ENCODE measurements at regions not wholly inside any gene's neighbourhood (a gene's known extent, or its start where the extent isn't known, plus 50 kb on each side); places are given as distances from the start of the nearest gene placed in this dataset.

- no peaks in the 10 kb centered on the region for H3K36me3 ChIP-seq (ENCODE audit: insufficient read depth, low read length)
- no peaks in the 10 kb centered on the region for H3K9me3 ChIP-seq (ENCODE audit: low read length)
- no peaks in the 10 kb centered on the region for H3K27me3 ChIP-seq (ENCODE audit: control insufficient read depth in 1 of 2, insufficient read depth in 2 of 2, low read length in 2 of 2)
- H3K9ac ChIP-seq (ENCODE audit: low read length) = no peak overlapping the region
- no peak overlapping the region for H3K27ac ChIP-seq (ENCODE audit: low read depth, low read length)
- no peaks in the 10 kb centered on the region for H3K4me1 ChIP-seq (ENCODE audit: insufficient read depth, low read length)
- H3K4me3 ChIP-seq (ENCODE audit: low read depth in 1 of 2, low read length in 2 of 2) = no peak overlapping the region
Observed at GRCh38 chr9:79289856-79290255, 281.9 kb upstream of the TLE4 start.

- H3K27ac ChIP-seq (ENCODE audit: low read depth, low read length) = no peak overlapping the region
- no peak overlapping the region for H3K4me3 ChIP-seq (ENCODE audit: low read depth in 1 of 2, low read length in 2 of 2)
- H3K36me3 ChIP-seq (ENCODE audit: insufficient read depth, low read length) = no peaks in the 10 kb centered on the region
- no peaks in the 10 kb centered on the region for H3K27me3 ChIP-seq (ENCODE audit: control insufficient read depth in 1 of 2, insufficient read depth in 2 of 2, low read length in 2 of 2)
- no peak overlapping the region for H3K9ac ChIP-seq (ENCODE audit: low read length)
- H3K9me3 ChIP-seq (ENCODE audit: low read length) = no peaks in the 10 kb centered on the region
- H3K4me1 ChIP-seq (ENCODE audit: insufficient read depth, low read length) = no peaks in the 10 kb centered on the region
Observed at GRCh38 chr9:79292731-79293280, 279.0 kb upstream of the TLE4 start.

DNA sequence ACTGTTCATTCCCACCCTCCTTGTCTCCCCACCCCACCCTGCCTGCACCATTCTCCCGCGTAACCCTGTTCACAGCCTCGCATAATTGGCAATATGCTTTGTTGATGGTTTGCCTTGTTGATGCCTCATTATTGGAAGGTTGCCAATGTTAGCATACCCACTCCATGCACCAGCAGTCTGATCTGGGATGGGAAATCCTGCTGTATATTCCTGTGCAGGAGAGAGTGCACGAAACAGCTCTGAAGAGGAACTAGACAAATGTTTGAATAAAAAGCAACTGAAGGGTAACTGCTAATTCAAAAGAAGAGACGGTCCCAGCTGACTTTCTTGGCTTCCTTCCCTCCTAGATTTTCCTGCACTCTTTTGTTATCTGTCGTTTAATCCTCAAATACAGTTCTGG is 271.7 kb upstream of the TLE4 start:
- no peak overlapping the region for H3K27ac ChIP-seq (ENCODE audit: low read depth, low read length)
- no peaks in the 10 kb centered on the region for H3K4me1 ChIP-seq (ENCODE audit: insufficient read depth, low read length)
- H3K9me3 ChIP-seq (ENCODE audit: low read length) = no peaks in the 10 kb centered on the region
- no peaks in the 10 kb centered on the region for H3K36me3 ChIP-seq (ENCODE audit: insufficient read depth, low read length)
- no peak overlapping the region for H3K9ac ChIP-seq (ENCODE audit: low read length)
- no peaks in the 10 kb centered on the region for H3K27me3 ChIP-seq (ENCODE audit: control insufficient read depth in 1 of 2, insufficient read depth in 2 of 2, low read length in 2 of 2)
- H3K4me3 ChIP-seq (ENCODE audit: low read depth in 1 of 2, low read length in 2 of 2) = no peak overlapping the region

DNA sequence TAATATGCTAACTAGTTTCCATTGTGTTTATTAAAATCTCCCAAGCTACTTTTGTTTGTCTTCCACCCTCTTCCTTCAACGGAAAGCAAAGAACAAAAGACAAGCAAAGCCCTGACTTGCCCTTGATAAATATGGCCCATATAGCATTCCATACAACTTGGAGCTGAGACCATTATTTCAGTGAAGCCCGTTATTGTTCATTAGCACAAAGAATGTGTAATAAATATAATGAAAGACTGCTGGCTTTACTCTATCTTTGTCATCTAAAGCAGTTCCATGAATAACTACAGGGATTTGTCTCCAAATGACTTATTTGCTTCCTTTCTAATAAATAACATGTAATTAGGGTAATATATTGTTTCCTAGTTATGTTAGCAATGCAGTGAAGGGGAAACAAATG is 270.7 kb upstream of the TLE4 start:
- no peaks in the 10 kb centered on the region for H3K4me1 ChIP-seq (ENCODE audit: insufficient read depth, low read length)
- no peak overlapping the region for H3K9ac ChIP-seq (ENCODE audit: low read length)
- H3K36me3 ChIP-seq (ENCODE audit: insufficient read depth, low read length) = no peaks in the 10 kb centered on the region
- no peaks in the 10 kb centered on the region for H3K9me3 ChIP-seq (ENCODE audit: low read length)
- H3K27ac ChIP-seq (ENCODE audit: low read depth, low read length) = no peak overlapping the region
- H3K27me3 ChIP-seq (ENCODE audit: control insufficient read depth in 1 of 2, insufficient read depth in 2 of 2, low read length in 2 of 2) = no peaks in the 10 kb centered on the region
- H3K4me3 ChIP-seq (ENCODE audit: low read depth in 1 of 2, low read length in 2 of 2) = no peak overlapping the region

GRCh38 chr9:79301551-79302391 is 270.0 kb upstream of the TLE4 start:
- H3K27me3 ChIP-seq (ENCODE audit: control insufficient read depth in 1 of 2, insufficient read depth in 2 of 2, low read length in 2 of 2) = no peaks in the 10 kb centered on the region
- no peak overlapping the region for H3K4me3 ChIP-seq (ENCODE audit: low read depth in 1 of 2, low read length in 2 of 2)
- no peaks in the 10 kb centered on the region for H3K9me3 ChIP-seq (ENCODE audit: low read length)
- H3K36me3 ChIP-seq (ENCODE audit: insufficient read depth, low read length) = no peaks in the 10 kb centered on the region
- H3K4me1 ChIP-seq (ENCODE audit: insufficient read depth, low read length) = no peaks in the 10 kb centered on the region
- H3K9ac ChIP-seq (ENCODE audit: low read length) = no peak overlapping the region
- H3K27ac ChIP-seq (ENCODE audit: low read depth, low read length) = no peak overlapping the region

DNA sequence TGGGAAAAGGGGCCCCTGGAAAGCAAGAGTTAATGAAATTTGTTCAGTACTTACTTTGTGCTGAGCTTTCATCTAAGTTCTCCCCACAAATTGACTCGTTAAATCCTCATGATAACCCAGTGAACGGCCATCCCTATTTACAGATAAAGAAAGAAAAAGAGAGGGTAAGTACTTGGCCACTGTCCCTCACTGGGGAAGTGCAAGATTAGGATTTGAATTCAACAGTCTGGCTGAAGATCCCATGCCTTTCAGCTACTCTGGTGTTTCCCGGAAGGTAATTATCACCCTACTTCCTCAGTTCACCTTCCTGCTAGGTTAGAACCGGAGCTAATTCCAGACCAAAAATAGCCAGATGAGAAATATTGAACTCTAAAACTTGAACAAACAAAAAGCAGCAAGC is 269.2 kb upstream of the TLE4 start:
- Histone ChIP-seq H3K27ac (ENCODE audit: low read depth, low read length) (no peak overlapping the region), H3K9ac (ENCODE audit: low read length) (no peak overlapping the region), H3K36me3 (ENCODE audit: insufficient read depth, low read length) (no peaks in the 10 kb centered on the region), H3K27me3 (ENCODE audit: control insufficient read depth in 1 of 2, insufficient read depth in 2 of 2, low read length in 2 of 2) (no peaks in the 10 kb centered on the region), H3K4me1 (ENCODE audit: insufficient read depth, low read length) (no peaks in the 10 kb centered on the region), H3K4me3 (ENCODE audit: low read depth in 1 of 2, low read length in 2 of 2) (no peak overlapping the region), H3K9me3 (ENCODE audit: low read length) (no peaks in the 10 kb centered on the region)

- Histone ChIP-seq H3K9ac (ENCODE audit: low read length) (no peak overlapping the region), H3K4me1 (ENCODE audit: insufficient read depth, low read length) (no peaks in the 10 kb centered on the region), H3K9me3 (ENCODE audit: low read length) (no peaks in the 10 kb centered on the region), H3K27me3 (ENCODE audit: control insufficient read depth in 1 of 2, insufficient read depth in 2 of 2, low read length in 2 of 2) (no peaks in the 10 kb centered on the region), H3K4me3 (ENCODE audit: low read depth in 1 of 2, low read length in 2 of 2) (no peak overlapping the region), H3K36me3 (ENCODE audit: insufficient read depth, low read length) (no peaks in the 10 kb centered on the region), H3K27ac (ENCODE audit: low read depth, low read length) (no peak overlapping the region)
Observed at GRCh38 chr9:79308012-79308411, 263.8 kb upstream of the TLE4 start.

- no peaks in the 10 kb centered on the region for H3K36me3 ChIP-seq (ENCODE audit: insufficient read depth, low read length)
- H3K4me3 ChIP-seq (ENCODE audit: low read depth in 1 of 2, low read length in 2 of 2) = no peak overlapping the region
- no peaks in the 10 kb centered on the region for H3K4me1 ChIP-seq (ENCODE audit: insufficient read depth, low read length)
- H3K9me3 ChIP-seq (ENCODE audit: low read length) = no peaks in the 10 kb centered on the region
- H3K27ac ChIP-seq (ENCODE audit: low read depth, low read length) = no peak overlapping the region
- no peak overlapping the region for H3K9ac ChIP-seq (ENCODE audit: low read length)
- no peaks in the 10 kb centered on the region for H3K27me3 ChIP-seq (ENCODE audit: control insufficient read depth in 1 of 2, insufficient read depth in 2 of 2, low read length in 2 of 2)
Observed at GRCh38 chr9:79312686-79313421, 258.9 kb upstream of the TLE4 start.

GRCh38 chr9:79325501-79325900 is 246.3 kb upstream of the TLE4 start:
- Histone ChIP-seq H3K9me3 (ENCODE audit: low read length) (no peaks in the 10 kb centered on the region), H3K36me3 (ENCODE audit: insufficient read depth, low read length) (no peaks in the 10 kb centered on the region), H3K9ac (ENCODE audit: low read length) (no peak overlapping the region), H3K4me3 (ENCODE audit: low read depth in 1 of 2, low read length in 2 of 2) (no peak overlapping the region), H3K4me1 (ENCODE audit: insufficient read depth, low read length) (no peaks in the 10 kb centered on the region), H3K27me3 (ENCODE audit: control insufficient read depth in 1 of 2, insufficient read depth in 2 of 2, low read length in 2 of 2) (no peaks in the 10 kb centered on the region), H3K27ac (ENCODE audit: low read depth, low read length) (no peak overlapping the region)

DNA sequence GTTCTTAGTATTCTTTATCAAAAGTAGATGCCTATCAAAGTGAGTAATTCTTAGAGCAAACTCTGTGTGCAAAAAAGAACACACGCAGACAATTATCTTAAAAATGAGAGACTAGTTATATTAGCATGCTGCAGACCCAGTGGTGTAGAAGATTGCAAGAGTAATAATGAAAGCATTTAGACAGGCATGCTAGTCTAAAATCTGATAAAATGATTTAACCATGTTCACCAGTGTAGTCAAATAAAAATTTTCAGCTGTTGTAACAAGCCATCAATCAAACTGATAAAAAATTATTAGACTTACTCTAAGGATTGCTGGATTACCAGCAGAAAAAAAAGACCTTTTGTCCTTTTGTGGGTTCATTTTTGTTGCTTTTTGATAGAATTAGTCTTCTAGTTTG is 241.9 kb upstream of the TLE4 start:
- Histone ChIP-seq H3K9ac (ENCODE audit: low read length) (no peak overlapping the region), H3K9me3 (ENCODE audit: low read length) (no peaks in the 10 kb centered on the region), H3K27ac (ENCODE audit: low read depth, low read length) (no peak overlapping the region), H3K27me3 (ENCODE audit: control insufficient read depth in 1 of 2, insufficient read depth in 2 of 2, low read length in 2 of 2) (no peaks in the 10 kb centered on the region), H3K36me3 (ENCODE audit: insufficient read depth, low read length) (no peaks in the 10 kb centered on the region), H3K4me3 (ENCODE audit: low read depth in 1 of 2, low read length in 2 of 2) (no peak overlapping the region), H3K4me1 (ENCODE audit: insufficient read depth, low read length) (no peaks in the 10 kb centered on the region)

- H3K9ac ChIP-seq (ENCODE audit: low read length) = no peak overlapping the region
- H3K4me3 ChIP-seq (ENCODE audit: low read depth in 1 of 2, low read length in 2 of 2) = no peak overlapping the region
- no peaks in the 10 kb centered on the region for H3K36me3 ChIP-seq (ENCODE audit: insufficient read depth, low read length)
- no peaks in the 10 kb centered on the region for H3K27me3 ChIP-seq (ENCODE audit: control insufficient read depth in 1 of 2, insufficient read depth in 2 of 2, low read length in 2 of 2)
- H3K27ac ChIP-seq (ENCODE audit: low read depth, low read length) = no peak overlapping the region
- peaks cover 8% of the 10 kb centered on the region for H3K9me3 ChIP-seq (ENCODE audit: low read length)
- no peaks in the 10 kb centered on the region for H3K4me1 ChIP-seq (ENCODE audit: insufficient read depth, low read length)
Observed at GRCh38 chr9:79334001-79334400, 237.8 kb upstream of the TLE4 start.
